Loucy (cell line): ENCODE measurements at regions not wholly inside any gene's neighbourhood (a gene's known extent, or its start where the extent isn't known, plus 50 kb on each side); places are given as distances from the start of the nearest gene placed in this dataset.

ENCODE experiments used
- H2AFZ ChIP-seq: fragments of 200-600 bp; sonication (generic); 2 replicates; pipeline ENCODE4 v1.6.0; 2016; ENCODE audit warnings: antibody characterized with exemption, mild to moderate bottlenecking, low read length, moderate library complexity
- H3F3A ChIP-seq: fragments of 200-600 bp; 2 replicates; pipeline ENCODE4 v1.6.0; 2016; ENCODE audit warnings: antibody characterized with exemption, low read depth, mild to moderate bottlenecking
- H3K27me3 ChIP-seq: fragments of 200-600 bp; sonication (generic); 2 replicates; pipeline ENCODE4 v1.6.1; 2014; ENCODE audit warnings: low read length, mild to moderate bottlenecking; ENCODE audit not compliant: insufficient read depth, poor library complexity, severe bottlenecking
- H3K36me3 ChIP-seq: fragments of 200-600 bp; sonication (generic); 2 replicates; pipeline ENCODE4 v1.6.1; 2016; ENCODE audit warnings: low read length; ENCODE audit not compliant: insufficient read depth
- H3K4me1 ChIP-seq: fragments of 200-600 bp; sonication (generic); 2 replicates; pipeline ENCODE4 v1.5.1; 2014; ENCODE audit warnings: low read length, mild to moderate bottlenecking; ENCODE audit not compliant: insufficient read depth, poor library complexity, severe bottlenecking
- H3K4me2 ChIP-seq: fragments of 200-600 bp; sonication (generic); 2 replicates; pipeline ENCODE4 v1.6.0; 2014; ENCODE audit warnings: antibody characterized with exemption, low read length, low read depth, mild to moderate bottlenecking; ENCODE audit not compliant: poor library complexity, severe bottlenecking
- H3K4me3 ChIP-seq: fragments of 200-600 bp; sonication (generic); 2 replicates; pipeline ENCODE4 v1.5.1; 2014; ENCODE audit warnings: low read length, mild to moderate bottlenecking, mixed read lengths; ENCODE audit not compliant: poor library complexity, severe bottlenecking
- H3K79me2 ChIP-seq: fragments of 200-600 bp; sonication (generic); 2 replicates; pipeline ENCODE4 v1.6.1; 2014; ENCODE audit warnings: low read length; ENCODE audit not compliant: insufficient read depth
- H3K9ac ChIP-seq: fragments of 200-600 bp; sonication (generic); 2 replicates; pipeline ENCODE4 v1.6.0; 2014; ENCODE audit warnings: mild to moderate bottlenecking, low read depth, low read length, moderate library complexity; ENCODE audit not compliant: poor library complexity, severe bottlenecking
- H3K9me2 ChIP-seq: fragments of 200-600 bp; sonication (generic); replicated peaks from 2 replicates; pipeline ENCODE4 v1.6.1; 2016; ENCODE audit warnings: low read depth, low read length, mixed read lengths
- H3K9me3 ChIP-seq: fragments of 200-600 bp; sonication (generic); 2 replicates; pipeline ENCODE4 v1.6.1; 2014; ENCODE audit warnings: mild to moderate bottlenecking, antibody characterized with exemption, low read length, low read depth; ENCODE audit not compliant: insufficient read depth
- H4K20me1 ChIP-seq: fragments of 200-600 bp; sonication (generic); 2 replicates; pipeline ENCODE4 v1.6.0; 2014; ENCODE audit warnings: antibody characterized with exemption, low read length, mild to moderate bottlenecking; ENCODE audit not compliant: insufficient read depth, poor library complexity, severe bottlenecking
- EZH2phosphoT487 ChIP-seq: fragments of 200-600 bp; IDR thresholded peaks from 2 replicates; pipeline ENCODE4 v1.6.1; 2018; ENCODE audit warnings: antibody characterized with exemption, mild to moderate bottlenecking, moderate library complexity, borderline replicate concordance
- TF ChIP-seq, protein P1 (sequence below): fragments of 200-600 bp; sonication (generic); conservative IDR thresholded peaks from 2 replicates; pipeline ENCODE4 v1.5.1; 2014; ENCODE audit warnings: mild to moderate bottlenecking, antibody characterized with exemption, low read length

DNA sequence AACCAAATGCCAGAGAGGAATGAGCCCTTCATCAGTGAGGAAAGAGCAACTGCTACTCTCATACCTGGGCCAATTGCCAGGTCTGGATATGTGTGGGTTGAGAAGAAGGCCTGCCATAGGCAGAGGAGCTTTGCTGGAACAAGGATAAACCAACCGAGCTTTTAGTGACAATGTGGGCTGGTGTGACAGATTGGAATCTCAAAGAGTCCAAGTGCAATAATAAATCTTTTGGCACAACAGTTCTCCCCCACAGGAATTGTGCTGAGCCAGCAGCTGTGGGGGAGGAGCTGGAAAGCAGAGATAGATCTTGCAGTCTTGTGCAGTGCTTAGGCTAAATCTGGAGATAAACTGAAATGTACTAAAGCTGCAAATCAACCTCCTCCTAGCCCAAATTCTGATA, 79.4 kb upstream of the ISX start:
- no peaks in the 10 kb centered on the region for H3K27me3 ChIP-seq
- no peaks in the 10 kb centered on the region for H3F3A ChIP-seq
- peaks cover 9% of the 10 kb centered on the region for H3K9me3 ChIP-seq
- no peaks in the 10 kb centered on the region for H4K20me1 ChIP-seq
- no peak overlapping the region for H3K4me2 ChIP-seq
- H3K9ac ChIP-seq = no peak overlapping the region
- TF ChIP-seq, protein P1, sequence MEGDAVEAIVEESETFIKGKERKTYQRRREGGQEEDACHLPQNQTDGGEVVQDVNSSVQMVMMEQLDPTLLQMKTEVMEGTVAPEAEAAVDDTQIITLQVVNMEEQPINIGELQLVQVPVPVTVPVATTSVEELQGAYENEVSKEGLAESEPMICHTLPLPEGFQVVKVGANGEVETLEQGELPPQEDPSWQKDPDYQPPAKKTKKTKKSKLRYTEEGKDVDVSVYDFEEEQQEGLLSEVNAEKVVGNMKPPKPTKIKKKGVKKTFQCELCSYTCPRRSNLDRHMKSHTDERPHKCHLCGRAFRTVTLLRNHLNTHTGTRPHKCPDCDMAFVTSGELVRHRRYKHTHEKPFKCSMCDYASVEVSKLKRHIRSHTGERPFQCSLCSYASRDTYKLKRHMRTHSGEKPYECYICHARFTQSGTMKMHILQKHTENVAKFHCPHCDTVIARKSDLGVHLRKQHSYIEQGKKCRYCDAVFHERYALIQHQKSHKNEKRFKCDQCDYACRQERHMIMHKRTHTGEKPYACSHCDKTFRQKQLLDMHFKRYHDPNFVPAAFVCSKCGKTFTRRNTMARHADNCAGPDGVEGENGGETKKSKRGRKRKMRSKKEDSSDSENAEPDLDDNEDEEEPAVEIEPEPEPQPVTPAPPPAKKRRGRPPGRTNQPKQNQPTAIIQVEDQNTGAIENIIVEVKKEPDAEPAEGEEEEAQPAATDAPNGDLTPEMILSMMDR = no peak
- no peak for TF ChIP-seq EZH2phosphoT487
- H3K4me3 ChIP-seq = no peak overlapping the region
- H3K9me2 ChIP-seq = no peaks in the 10 kb centered on the region
- H3K79me2 ChIP-seq = no peaks in the 10 kb centered on the region
- no peaks in the 10 kb centered on the region for H3K4me1 ChIP-seq
- no peak overlapping the region for H2AFZ ChIP-seq
- H3K36me3 ChIP-seq = no peaks in the 10 kb centered on the region

DNA sequence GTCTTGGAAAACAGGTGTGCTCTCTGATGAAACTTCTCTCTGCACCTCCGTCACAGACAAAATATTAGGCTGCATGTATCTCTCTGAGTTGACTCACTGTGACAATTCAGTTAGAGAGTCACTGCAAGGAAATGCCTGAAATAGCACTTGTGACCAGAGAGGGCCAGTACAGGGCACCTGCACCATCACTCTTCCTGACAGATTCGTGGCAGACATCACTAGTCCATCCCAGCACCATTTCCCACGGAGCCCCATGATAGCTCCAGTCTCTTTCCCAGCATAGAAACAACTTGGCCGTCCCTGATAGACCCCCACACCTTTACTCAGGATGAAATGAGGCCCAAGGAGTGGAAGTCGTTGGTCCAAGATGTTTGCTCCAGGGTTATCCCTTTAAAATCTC, 73.3 kb upstream of the ISX start:
- Histone ChIP-seq H4K20me1 (no peaks in the 10 kb centered on the region), H2AFZ (no peak overlapping the region), H3K4me3 (no peak overlapping the region), H3K9me3 (no peaks in the 10 kb centered on the region), H3K79me2 (no peaks in the 10 kb centered on the region), H3K9ac (no peak overlapping the region), H3K27me3 (no peaks in the 10 kb centered on the region), H3F3A (no peaks in the 10 kb centered on the region), H3K36me3 (no peaks in the 10 kb centered on the region), H3K4me2 (no peak overlapping the region), H3K4me1 (no peaks in the 10 kb centered on the region), H3K9me2 (no peaks in the 10 kb centered on the region)
- TF ChIP-seq EZH2phosphoT487 = no peak
- TF ChIP-seq, protein P1 = no peak

DNA sequence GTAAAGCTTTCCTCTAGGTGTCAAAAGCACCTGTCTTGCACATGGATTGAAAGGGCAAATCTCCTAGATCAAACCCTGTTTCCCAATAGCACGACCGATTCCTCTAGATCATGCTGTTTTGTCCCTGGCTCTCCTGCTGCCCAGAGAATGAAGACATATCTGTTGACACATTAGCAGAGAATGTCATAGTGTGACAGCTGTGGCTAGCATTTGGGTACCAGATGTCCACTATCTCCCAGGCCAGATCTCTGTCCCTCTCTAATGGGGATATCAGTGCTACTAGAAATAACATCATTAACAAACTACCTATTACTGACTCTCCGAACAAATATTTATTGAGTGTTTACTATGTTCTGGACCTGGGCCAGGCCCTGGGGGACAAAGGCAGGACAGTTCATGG, 72.4 kb upstream of the ISX start:
- H4K20me1 ChIP-seq = no peaks in the 10 kb centered on the region
- no peak overlapping the region for H3K4me2 ChIP-seq
- no peak overlapping the region for H3K9ac ChIP-seq
- no peaks in the 10 kb centered on the region for H3K27me3 ChIP-seq
- no peak for TF ChIP-seq EZH2phosphoT487
- TF ChIP-seq, protein P1 = no peak
- no peak overlapping the region for H3K4me3 ChIP-seq
- no peaks in the 10 kb centered on the region for H3F3A ChIP-seq
- H3K9me3 ChIP-seq = no peaks in the 10 kb centered on the region; the same call in 1 of the 2 replicates
- H3K4me1 ChIP-seq = no peaks in the 10 kb centered on the region
- H3K36me3 ChIP-seq = no peaks in the 10 kb centered on the region
- no peaks in the 10 kb centered on the region for H3K79me2 ChIP-seq
- H3K9me2 ChIP-seq = no peaks in the 10 kb centered on the region
- no peak overlapping the region for H2AFZ ChIP-seq
